GM12891 (cell line): ENCODE measurements at regions not wholly inside any gene's neighbourhood (a gene's known extent, or its start where the extent isn't known, plus 50 kb on each side); places are given as distances from the start of the nearest gene placed in this dataset.

Experiments used
- DNase-seq: peaks from one replicate; pipeline ENCODE4 v3.0.0; 2011; ENCODE audit warnings: low spot score; ENCODE audit not compliant: insufficient read length
- FAIRE-seq: peaks from 2 replicates; lab custom pipeline; 2011; peaks lifted over from hg19 to GRCh38; lab: Jason Lieb, UNC
- PAX5 ChIP-seq: IDR thresholded peaks from 2 replicates; pipeline ENCODE4 v1.6.1; 2011; ENCODE audit warnings: low read length, moderate library complexity, mild to moderate bottlenecking; ENCODE audit not compliant: insufficient read depth, severe bottlenecking
- POLR2A ChIP-seq: IDR thresholded peaks from 2 replicates; pipeline ENCODE4 v1.6.1; 2011; ENCODE audit warnings: low read depth, low read length, control low read depth
- POLR2AphosphoS5 ChIP-seq: IDR thresholded peaks from 2 replicates; pipeline ENCODE4 v1.6.1; 2011; ENCODE audit warnings: low read depth, low read length, control low read depth
- POU2F2 ChIP-seq: IDR thresholded peaks from 2 replicates; pipeline ENCODE4 v1.6.1; 2011; ENCODE audit warnings: low read depth, mild to moderate bottlenecking, control low read depth, low read length, moderate library complexity
- SPI1 ChIP-seq: IDR thresholded peaks from 2 replicates; pipeline ENCODE4 v1.6.1; 2011; ENCODE audit warnings: low read depth, low read length, control low read depth
- TAF1 ChIP-seq: IDR thresholded peaks from 2 replicates; pipeline ENCODE4 v1.6.1; 2011; ENCODE audit warnings: low read depth, low read length, control low read depth

DNA sequence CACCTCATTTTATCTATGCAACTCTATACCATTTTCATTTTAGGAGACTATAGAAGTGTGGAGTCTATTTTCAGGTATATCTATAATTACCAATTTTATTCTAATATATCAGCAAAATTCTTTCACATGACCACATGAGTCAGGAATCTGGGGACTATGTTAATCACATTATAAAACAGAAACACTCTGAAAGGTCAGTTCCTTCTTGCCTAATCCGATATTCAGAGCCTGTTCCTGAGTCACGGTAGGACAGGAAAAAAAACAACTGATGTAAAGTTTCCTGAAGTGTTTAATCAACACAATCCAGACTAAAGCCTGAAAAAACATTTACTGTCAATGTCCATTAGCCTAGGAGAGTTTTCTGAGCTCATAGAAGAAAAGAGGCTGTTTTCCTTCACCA is 1902.3 kb downstream of the NCAM2 start:
- TF ChIP-seq POLR2AphosphoS5 (no peak), PAX5 (no peak), POLR2A (no peak), POU2F2 (no peak), SPI1 (no peak), TAF1 (no peak)
- no peak for FAIRE-seq
- DNase-seq, result no peak

DNA sequence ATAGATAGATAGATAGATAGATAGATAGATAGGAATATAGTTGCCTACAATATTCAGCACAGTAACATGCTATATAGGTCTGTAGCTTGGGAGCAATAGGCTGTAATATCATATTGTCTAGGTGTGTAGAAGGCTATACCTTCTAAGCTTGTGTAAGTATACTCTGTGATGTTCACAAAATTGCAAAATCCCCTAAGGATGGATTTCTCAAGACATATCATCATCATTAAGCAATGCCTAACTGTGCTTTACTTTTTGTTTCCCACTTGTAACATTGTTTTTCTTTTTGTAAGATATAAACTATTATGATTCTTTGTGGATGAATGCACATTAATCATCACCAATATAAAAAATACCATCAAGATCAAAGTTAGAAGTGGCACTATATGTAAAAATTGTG is 1905.6 kb downstream of the NCAM2 start:
- FAIRE-seq, result no peak
- DNase-seq, result no peak
- TF ChIP-seq PAX5 (no peak), POLR2AphosphoS5 (no peak), POLR2A (no peak), POU2F2 (no peak), TAF1 (no peak), SPI1 (no peak)

- TF ChIP-seq PAX5, result no peak
- no peak for TF ChIP-seq TAF1
- FAIRE-seq (no peak), DNase-seq (no peak)
Measured at GRCh38 chr21:22904385-22904784, 1906.2 kb downstream of the NCAM2 start.

DNA sequence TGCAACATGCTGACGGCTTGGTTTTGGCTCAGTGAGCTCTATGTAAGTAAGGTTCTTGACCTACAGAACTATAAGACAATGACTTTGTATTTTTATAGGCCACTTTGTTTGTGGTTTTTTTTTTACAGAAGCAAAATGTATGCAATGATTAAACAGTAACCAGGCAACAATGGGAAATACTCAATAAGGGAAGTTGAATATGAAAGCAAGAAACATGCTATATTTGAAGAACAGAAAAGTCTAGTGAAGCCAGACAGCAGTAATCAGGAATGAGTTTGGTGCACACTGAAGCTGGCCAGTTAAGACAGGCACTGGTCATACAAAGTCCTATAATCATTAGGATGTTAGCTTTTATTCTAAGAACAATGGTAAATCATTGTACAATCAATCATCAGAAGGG is 1926.8 kb downstream of the NCAM2 start:
- FAIRE-seq (no peak), DNase-seq (no peak)
- TF ChIP-seq POU2F2 (no peak), PAX5 (no peak), SPI1 (no peak), POLR2A (no peak), POLR2AphosphoS5 (no peak), TAF1 (no peak)

GRCh38 chr21:22927469-22927868 is 1929.3 kb downstream of the NCAM2 start:
- DNase-seq, result no peak
- no peak for TF ChIP-seq POLR2A
- TF ChIP-seq POLR2AphosphoS5, result no peak
- no peak for TF ChIP-seq POU2F2
- TF ChIP-seq SPI1, result no peak
- no peak for TF ChIP-seq PAX5
- no peak for TF ChIP-seq TAF1
- no peak for FAIRE-seq

DNA sequence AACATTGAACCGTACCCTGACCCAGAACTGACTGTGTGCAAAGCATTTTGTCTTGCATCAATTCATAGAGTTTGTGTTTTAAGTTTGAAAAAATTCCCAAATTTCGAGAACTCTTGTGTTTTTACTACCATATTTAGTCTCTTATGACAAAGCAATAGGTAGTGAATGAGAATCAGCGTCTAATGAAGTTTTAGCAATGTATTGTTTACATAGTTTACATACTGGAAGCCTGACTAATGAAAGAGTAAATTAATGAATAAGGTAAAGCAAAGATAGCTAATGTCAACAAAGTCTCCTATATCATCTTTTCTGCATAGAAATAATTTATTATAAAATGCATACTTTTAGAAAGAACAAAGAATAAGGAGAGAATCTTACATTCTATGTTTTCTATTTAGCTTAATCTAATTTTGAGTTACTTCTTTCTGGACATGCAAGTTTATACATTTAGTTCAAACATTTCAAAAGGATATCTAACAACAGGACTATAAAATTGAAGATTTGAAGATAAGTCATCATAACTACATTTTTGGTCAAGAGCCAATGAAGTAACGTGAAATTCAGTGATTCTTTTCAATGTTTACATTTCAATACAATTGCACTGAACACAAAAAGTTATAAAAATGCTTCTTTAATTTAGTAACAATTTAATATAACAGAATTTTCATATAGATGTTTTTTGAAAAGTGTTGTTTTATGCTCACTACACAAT is 1943.7 kb downstream of the NCAM2 start:
- no peak for FAIRE-seq
- TF ChIP-seq SPI1 (no peak), PAX5 (no peak), POLR2A (no peak), POU2F2 (no peak), TAF1 (no peak), POLR2AphosphoS5 (no peak)
- no peak for DNase-seq

- FAIRE-seq (no peak), DNase-seq (no peak)
- no peak for TF ChIP-seq PAX5
- TF ChIP-seq TAF1, result no peak
- no peak for TF ChIP-seq SPI1
- TF ChIP-seq POU2F2, result no peak
- no peak for TF ChIP-seq POLR2AphosphoS5
- no peak for TF ChIP-seq POLR2A
Measured at GRCh38 chr21:22955559-22955958, 1957.3 kb downstream of the NCAM2 start.

- TF ChIP-seq POU2F2 (no peak), POLR2A (no peak), SPI1 (no peak), TAF1 (no peak), POLR2AphosphoS5 (no peak), PAX5 (no peak)
- FAIRE-seq (no peak), DNase-seq (no peak)
Measured at GRCh38 chr21:22961258-22961657, 1963.0 kb downstream of the NCAM2 start.

- FAIRE-seq (no peak), DNase-seq (no peak)
- TF ChIP-seq POLR2A (no peak), PAX5 (no peak), POLR2AphosphoS5 (no peak), POU2F2 (no peak), SPI1 (no peak), TAF1 (no peak)
Measured at GRCh38 chr21:22965455-22966135, 1967.4 kb downstream of the NCAM2 start.

GRCh38 chr21:22981819-22982218 is 1983.6 kb downstream of the NCAM2 start:
- TF ChIP-seq SPI1, result no peak
- no peak for TF ChIP-seq POLR2AphosphoS5
- TF ChIP-seq PAX5, result no peak
- no peak for TF ChIP-seq POU2F2
- no peak for TF ChIP-seq POLR2A
- no peak for TF ChIP-seq TAF1
- FAIRE-seq (no peak), DNase-seq (no peak)
